GM12878 (cell line): ENCODE measurements at regions not wholly inside any gene's neighbourhood (a gene's known extent, or its start where the extent isn't known, plus 50 kb on each side); places are given as distances from the start of the nearest gene placed in this dataset.

Source experiments
- ATAC-seq: fragments of 200-7000 bp; cut with Tn5 transposase; 3 replicates; pipeline ENCODE4 v1.9.1; 2020; ENCODE audit warnings: mild to moderate bottlenecking, moderate library complexity
- BruUV-seq: library from RNA; stranded (reverse); fragments of 400-500 nt; replicated peaks from 2 replicates; lab custom pipeline; 2021; lab: Mats Ljungman, UMichigan
- CTCF ChIA-PET: fragments of 300-600 bp; sonication (Branson Sonifier 250); formaldehyde crosslinking; extraction: SDS; loops from one replicate; lab custom pipeline; 2021; ENCODE audit warnings: inconsistent platforms; lab: Yijun Ruan, JAX
- POLR2A ChIA-PET: fragments of 350-600 bp; formaldehyde crosslinking; extraction: SDS; loops from one replicate; lab custom pipeline; 2021; ENCODE audit warnings: inconsistent platforms; lab: Charles Lee
- RAD21 ChIA-PET: fragments of 300-600 bp; sonication (Branson Sonifier 250); formaldehyde crosslinking; loops from one replicate; lab custom pipeline; 2023; ENCODE audit warnings: antibody characterized with exemption; ENCODE audit not compliant: unreplicated experiment; lab: Charles Lee
- SMC1A ChIA-PET: fragments of 300-600 bp; sonication (Branson Sonifier 250); formaldehyde crosslinking; loops from one replicate; lab custom pipeline; 2023; ENCODE audit not compliant: unreplicated experiment, uncharacterized antibody; lab: Charles Lee
- DNase-seq: peaks from one replicate; pipeline ENCODE4 v3.0.0-alpha.2; 2011; ENCODE audit warnings: low read depth, low spot score
- FAIRE-seq: peaks from 3 replicates; lab custom pipeline; 2011; peaks lifted over from hg19 to GRCh38; lab: Jason Lieb, UNC
- H2AFZ ChIP-seq: 2 replicates; pipeline ENCODE4 v1.6.0; 2011; ENCODE audit warnings: low read depth, low read length, control low read depth; ENCODE audit not compliant: control insufficient read depth
- H3K27ac ChIP-seq: 2 replicates; pipeline ENCODE4 v1.5.1; 2011; ENCODE audit warnings: control low read depth; ENCODE audit not compliant: control insufficient read depth, insufficient read depth
- H3K27me3 ChIP-seq, 2 experiments: replicated peaks in 1 of 2; 2 replicates each; pipeline versions ENCODE4 v1.6.0 to v1.6.1; 2011; ENCODE audit warnings: low read length in 1 of 2; ENCODE audit not compliant: control insufficient read depth in 2 of 2, insufficient read depth in 2 of 2
- H3K36me3 ChIP-seq, 2 experiments: 2 replicates each; pipeline ENCODE4 v1.5.1; 2011; ENCODE audit warnings: low read length in 1 of 2; ENCODE audit not compliant: control insufficient read depth in 2 of 2, insufficient read depth in 2 of 2
- H3K4me1 ChIP-seq: 2 replicates; pipeline ENCODE4 v1.6.1; 2011; ENCODE audit warnings: mild to moderate bottlenecking, low read length, moderate library complexity, mixed read lengths; ENCODE audit not compliant: control insufficient read depth, insufficient read depth
- H3K4me2 ChIP-seq: 2 replicates; pipeline ENCODE4 v1.6.0; 2011; ENCODE audit warnings: control low read depth; ENCODE audit not compliant: control insufficient read depth, insufficient read depth
- H3K4me3 ChIP-seq: fragments of 200-600 bp; sonication (generic); 2 replicates; pipeline ENCODE4 v1.5.1; 2016
- H3K79me2 ChIP-seq: 2 replicates; pipeline ENCODE4 v1.6.0; 2011; ENCODE audit warnings: low read length; ENCODE audit not compliant: control insufficient read depth, insufficient read depth
- H3K9ac ChIP-seq: 2 replicates; pipeline ENCODE4 v1.8.0; 2011; ENCODE audit warnings: low read length, control low read depth, mixed read lengths; ENCODE audit not compliant: control insufficient read depth, insufficient read depth
- H3K9me3 ChIP-seq: replicated peaks from 3 replicates; pipeline ENCODE4 v1.5.1; 2011; ENCODE audit warnings: mild to moderate bottlenecking, low read length; ENCODE audit not compliant: control insufficient read depth, insufficient read depth
- H4K20me1 ChIP-seq: 2 replicates; pipeline ENCODE4 v1.6.0; 2011; ENCODE audit not compliant: control insufficient read depth, insufficient read depth
- BRCA1 ChIP-seq: IDR thresholded peaks from 2 replicates; pipeline ENCODE4 v1.6.1; 2011; ENCODE audit warnings: low read depth, low read length, improper control_type of control experiment
- CHD1 ChIP-seq: IDR thresholded peaks from 2 replicates; pipeline ENCODE4 v1.6.1; 2012; ENCODE audit warnings: low read depth, low read length, improper control_type of control experiment
- ESRRA ChIP-seq: IDR thresholded peaks from 2 replicates; pipeline ENCODE4 v1.6.1; 2012; ENCODE audit warnings: mild to moderate bottlenecking, low read length, improper control_type of control experiment
- KDM1A ChIP-seq: fragments of 200-600 bp; sonication (generic); IDR thresholded peaks from 2 replicates; pipeline ENCODE4 v1.6.1; 2016; ENCODE audit warnings: borderline replicate concordance
- NFXL1 ChIP-seq: fragments of 450-650 bp; IDR thresholded peaks from 2 replicates; pipeline ENCODE4 v1.6.1; 2017; ENCODE audit warnings: antibody characterized with exemption, mild to moderate bottlenecking, borderline replicate concordance
- NR2C1 ChIP-seq: fragments of 450-650 bp; IDR thresholded peaks from 2 replicates; pipeline ENCODE4 v1.6.1; 2017; ENCODE audit warnings: antibody characterized with exemption, mild to moderate bottlenecking, moderate library complexity
- POLR2A ChIP-seq: IDR thresholded peaks from 2 replicates; pipeline ENCODE4 v1.6.1; 2011; ENCODE audit warnings: low read depth, mild to moderate bottlenecking, low read length
- RAD51 ChIP-seq: fragments of 450-650 bp; IDR thresholded peaks from 2 replicates; pipeline ENCODE4 v1.6.1; 2016; ENCODE audit warnings: moderate library complexity, mild to moderate bottlenecking, inconsistent platforms
- SREBF1 ChIP-seq: IDR thresholded peaks from 2 replicates; pipeline ENCODE4 v1.6.1; 2012; ENCODE audit warnings: mild to moderate bottlenecking, low read length
- TARDBP ChIP-seq: IDR thresholded peaks from 2 replicates; pipeline ENCODE4 v1.6.1; 2016; ENCODE audit warnings: borderline replicate concordance
- ZNF622 ChIP-seq: fragments of 450-650 bp; IDR thresholded peaks from 2 replicates; pipeline ENCODE4 v1.6.1; 2017; ENCODE audit warnings: mild to moderate bottlenecking, inconsistent platforms
- WGBS: methylation state at CpG from one replicate; pipeline ENCODE4 v1.1.6; 2016; ENCODE audit warnings: low lambda C conversion rate; ENCODE audit not compliant: insufficient replicate concordance, insufficient coverage; ENCODE audit errors: missing lambda C conversion rate; 5-methylcytosine and 5-hydroxymethylcytosine counted together
- in situ Hi-C: fragments of 300-500 bp; cut with MboI; formaldehyde crosslinking; loops from 9 replicates; pipeline ENCODE4 v1.14.3; 2018; ENCODE audit warnings: mixed read lengths
- intact Hi-C: fragments of 100-400 bp; cut with micrococcal nuclease; formaldehyde crosslinking; loops from one replicate; pipeline ENCODE4 v1.14.2; 2022; ENCODE audit not compliant: unreplicated experiment
- TF ChIP-seq, protein P1 (sequence below): fragments of 450-650 bp; IDR thresholded peaks from 2 replicates; pipeline ENCODE4 v1.6.1; 2016; ENCODE audit warnings: mild to moderate bottlenecking, moderate library complexity, borderline replicate concordance
- TF ChIP-seq, protein P2 (sequence below): fragments of 450-650 bp; IDR thresholded peaks from 2 replicates; pipeline ENCODE4 v1.6.1; 2017; ENCODE audit warnings: borderline replicate concordance

DNA sequence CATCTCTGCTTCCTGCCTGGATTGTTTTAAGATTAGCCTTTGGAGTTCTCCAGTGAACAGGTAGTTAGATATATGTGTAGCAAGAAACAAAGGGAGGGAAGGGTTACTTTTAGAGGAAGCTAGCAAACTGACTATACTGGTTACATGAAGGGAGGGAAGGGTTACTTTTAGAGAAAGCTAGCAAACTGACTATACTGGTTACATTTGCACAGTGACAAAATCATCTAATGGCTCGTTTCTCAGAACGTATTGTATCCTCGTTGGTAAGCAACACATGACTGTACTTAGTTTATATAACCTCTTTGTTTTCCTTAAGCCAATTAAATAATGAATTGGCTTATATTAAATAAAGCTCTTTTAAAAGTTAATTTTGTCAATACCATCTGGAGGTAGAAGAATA, 540.9 kb downstream of the EPM2A start:
- FAIRE-seq, result no peak
- TF ChIP-seq BRCA1, result no peak
- no peak for TF ChIP-seq TARDBP
- TF ChIP-seq CHD1, result no peak
- TF ChIP-seq, protein P1, sequence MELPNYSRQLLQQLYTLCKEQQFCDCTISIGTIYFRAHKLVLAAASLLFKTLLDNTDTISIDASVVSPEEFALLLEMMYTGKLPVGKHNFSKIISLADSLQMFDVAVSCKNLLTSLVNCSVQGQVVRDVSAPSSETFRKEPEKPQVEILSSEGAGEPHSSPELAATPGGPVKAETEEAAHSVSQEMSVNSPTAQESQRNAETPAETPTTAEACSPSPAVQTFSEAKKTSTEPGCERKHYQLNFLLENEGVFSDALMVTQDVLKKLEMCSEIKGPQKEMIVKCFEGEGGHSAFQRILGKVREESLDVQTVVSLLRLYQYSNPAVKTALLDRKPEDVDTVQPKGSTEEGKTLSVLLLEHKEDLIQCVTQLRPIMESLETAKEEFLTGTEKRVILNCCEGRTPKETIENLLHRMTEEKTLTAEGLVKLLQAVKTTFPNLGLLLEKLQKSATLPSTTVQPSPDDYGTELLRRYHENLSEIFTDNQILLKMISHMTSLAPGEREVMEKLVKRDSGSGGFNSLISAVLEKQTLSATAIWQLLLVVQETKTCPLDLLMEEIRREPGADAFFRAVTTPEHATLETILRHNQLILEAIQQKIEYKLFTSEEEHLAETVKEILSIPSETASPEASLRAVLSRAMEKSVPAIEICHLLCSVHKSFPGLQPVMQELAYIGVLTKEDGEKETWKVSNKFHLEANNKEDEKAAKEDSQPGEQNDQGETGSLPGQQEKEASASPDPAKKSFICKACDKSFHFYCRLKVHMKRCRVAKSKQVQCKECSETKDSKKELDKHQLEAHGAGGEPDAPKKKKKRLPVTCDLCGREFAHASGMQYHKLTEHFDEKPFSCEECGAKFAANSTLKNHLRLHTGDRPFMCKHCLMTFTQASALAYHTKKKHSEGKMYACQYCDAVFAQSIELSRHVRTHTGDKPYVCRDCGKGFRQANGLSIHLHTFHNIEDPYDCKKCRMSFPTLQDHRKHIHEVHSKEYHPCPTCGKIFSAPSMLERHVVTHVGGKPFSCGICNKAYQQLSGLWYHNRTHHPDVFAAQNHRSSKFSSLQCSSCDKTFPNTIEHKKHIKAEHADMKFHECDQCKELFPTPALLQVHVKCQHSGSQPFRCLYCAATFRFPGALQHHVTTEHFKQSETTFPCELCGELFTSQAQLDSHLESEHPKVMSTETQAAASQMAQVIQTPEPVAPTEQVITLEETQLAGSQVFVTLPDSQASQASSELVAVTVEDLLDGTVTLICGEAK, result no peak
- no peak for TF ChIP-seq KDM1A
- no peak for TF ChIP-seq POLR2A
- TF ChIP-seq ZNF622, result no peak
- TF ChIP-seq ESRRA, result no peak
- TF ChIP-seq, protein P2, sequence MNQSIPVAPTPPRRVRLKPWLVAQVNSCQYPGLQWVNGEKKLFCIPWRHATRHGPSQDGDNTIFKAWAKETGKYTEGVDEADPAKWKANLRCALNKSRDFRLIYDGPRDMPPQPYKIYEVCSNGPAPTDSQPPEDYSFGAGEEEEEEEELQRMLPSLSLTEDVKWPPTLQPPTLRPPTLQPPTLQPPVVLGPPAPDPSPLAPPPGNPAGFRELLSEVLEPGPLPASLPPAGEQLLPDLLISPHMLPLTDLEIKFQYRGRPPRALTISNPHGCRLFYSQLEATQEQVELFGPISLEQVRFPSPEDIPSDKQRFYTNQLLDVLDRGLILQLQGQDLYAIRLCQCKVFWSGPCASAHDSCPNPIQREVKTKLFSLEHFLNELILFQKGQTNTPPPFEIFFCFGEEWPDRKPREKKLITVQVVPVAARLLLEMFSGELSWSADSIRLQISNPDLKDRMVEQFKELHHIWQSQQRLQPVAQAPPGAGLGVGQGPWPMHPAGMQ, result no peak
- no peak for TF ChIP-seq RAD51
- no peak for TF ChIP-seq NR2C1
- TF ChIP-seq NFXL1, result no peak
- TF ChIP-seq SREBF1, result no peak
- Histone ChIP-seq H4K20me1 (no peaks in the 10 kb centered on the region), H3K27me3 (no peaks in the 10 kb centered on the region), H3K4me3 (no peak overlapping the region), H3K4me1 (no peaks in the 10 kb centered on the region), H3K9me3 (no peaks in the 10 kb centered on the region), H3K27ac (no peak overlapping the region), H3K79me2 (no peaks in the 10 kb centered on the region), H3K36me3 (no peaks in the 10 kb centered on the region), H3K4me2 (no peak overlapping the region), H3K9ac (no peak overlapping the region), H2AFZ (no peak overlapping the region)
- ChIA-PET RAD21 (no interaction called here), CTCF (interaction anchor here (0.5 to 0.6 kb wide), 2 partner anchors 18 to 294 kb away, joined by 3 read pairs; no protein-coding TSS in a partner anchor), SMC1A (interaction anchor here (0.8 kb wide), 1 partner anchor 11 kb away, joined by 3 read pairs; no protein-coding TSS in a partner anchor), POLR2A (no interaction called here)
- no peak for ATAC-seq
- 95% methylated on average over 3 of the region's 3 CpGs for WGBS
- BruUV-seq, result no TSS peak
- intact Hi-C loops, result no loop called here
- in situ Hi-C loops, result no loop called here
- no peak for DNase-seq
